Hepatocyte (in vitro differentiated cells): ENCODE measurements at regions not wholly inside any gene's neighbourhood (a gene's known extent, or its start where the extent isn't known, plus 50 kb on each side); places are given as distances from the start of the nearest gene placed in this dataset.

Experiments used
- DNase-seq: peaks from one replicate; pipeline ENCODE4 v3.0.0-alpha.2; 2016; ENCODE audit warnings: low spot score
- H2AFZ ChIP-seq: fragments of 200-600 bp; sonication (generic); 2 replicates; pipeline ENCODE4 v1.6.0; 2016; ENCODE audit warnings: antibody characterized with exemption, mild to moderate bottlenecking
- H3K27ac ChIP-seq: fragments of 200-600 bp; sonication (generic); 2 replicates; pipeline ENCODE4 v1.5.1; 2016; ENCODE audit warnings: mild to moderate bottlenecking
- H3K27me3 ChIP-seq: fragments of 200-600 bp; sonication (generic); 2 replicates; pipeline ENCODE4 v1.6.1; 2016
- H3K36me3 ChIP-seq: fragments of 200-600 bp; sonication (generic); replicated peaks from 2 replicates; pipeline ENCODE4 v1.5.1; 2016; ENCODE audit warnings: low read depth; ENCODE audit not compliant: insufficient read depth
- H3K4me1 ChIP-seq: fragments of 200-600 bp; sonication (generic); 2 replicates; pipeline ENCODE4 v1.5.1; 2016; ENCODE audit warnings: mild to moderate bottlenecking, moderate library complexity; ENCODE audit not compliant: insufficient read depth
- H3K4me2 ChIP-seq: fragments of 200-600 bp; sonication (generic); 2 replicates; pipeline ENCODE4 v1.6.0; 2016
- H3K4me3 ChIP-seq: fragments of 200-600 bp; sonication (generic); 2 replicates; pipeline ENCODE4 v1.5.1; 2016; ENCODE audit warnings: mild to moderate bottlenecking
- H3K79me2 ChIP-seq: fragments of 200-600 bp; sonication (generic); 2 replicates; pipeline ENCODE4 v1.6.0; 2017; ENCODE audit warnings: mild to moderate bottlenecking
- H3K9me2 ChIP-seq: fragments of 200-600 bp; sonication (generic); replicated peaks from 2 replicates; pipeline ENCODE4 v1.6.0; 2017; ENCODE audit warnings: mild to moderate bottlenecking; ENCODE audit not compliant: insufficient read depth
- H3K9me3 ChIP-seq: fragments of 200-600 bp; sonication (generic); 2 replicates; pipeline ENCODE4 v1.5.1; 2016; ENCODE audit warnings: low read depth, mild to moderate bottlenecking
- H4K20me1 ChIP-seq: fragments of 200-600 bp; sonication (generic); 2 replicates; pipeline ENCODE4 v1.6.0; 2016; ENCODE audit warnings: mild to moderate bottlenecking; ENCODE audit not compliant: insufficient read depth, poor library complexity, severe bottlenecking
- CTCF ChIP-seq: fragments of 200-600 bp; sonication (generic); IDR thresholded peaks from 2 replicates; pipeline ENCODE4 v1.5.1; 2016; ENCODE audit warnings: antibody characterized with exemption, mild to moderate bottlenecking; ENCODE audit not compliant: poor library complexity
- EZH2 ChIP-seq: fragments of 200-600 bp; sonication (generic); IDR thresholded peaks from 2 replicates; pipeline ENCODE4 v1.6.1; 2016; ENCODE audit warnings: antibody characterized with exemption, mild to moderate bottlenecking, borderline replicate concordance
- EZH2phosphoT487 ChIP-seq: fragments of 200-600 bp; sonication (generic); IDR thresholded peaks from one replicate; pipeline ENCODE4 v1.6.1; 2018; ENCODE audit warnings: antibody characterized with exemption, mild to moderate bottlenecking, low read depth, moderate library complexity; ENCODE audit not compliant: unreplicated experiment, severe bottlenecking
- WGBS: methylation state at CpG from one replicate; pipeline ENCODE4 v1.1.6; 2016; ENCODE audit warnings: low lambda C conversion rate; ENCODE audit errors: missing lambda C conversion rate; 5-methylcytosine and 5-hydroxymethylcytosine counted together

DNA sequence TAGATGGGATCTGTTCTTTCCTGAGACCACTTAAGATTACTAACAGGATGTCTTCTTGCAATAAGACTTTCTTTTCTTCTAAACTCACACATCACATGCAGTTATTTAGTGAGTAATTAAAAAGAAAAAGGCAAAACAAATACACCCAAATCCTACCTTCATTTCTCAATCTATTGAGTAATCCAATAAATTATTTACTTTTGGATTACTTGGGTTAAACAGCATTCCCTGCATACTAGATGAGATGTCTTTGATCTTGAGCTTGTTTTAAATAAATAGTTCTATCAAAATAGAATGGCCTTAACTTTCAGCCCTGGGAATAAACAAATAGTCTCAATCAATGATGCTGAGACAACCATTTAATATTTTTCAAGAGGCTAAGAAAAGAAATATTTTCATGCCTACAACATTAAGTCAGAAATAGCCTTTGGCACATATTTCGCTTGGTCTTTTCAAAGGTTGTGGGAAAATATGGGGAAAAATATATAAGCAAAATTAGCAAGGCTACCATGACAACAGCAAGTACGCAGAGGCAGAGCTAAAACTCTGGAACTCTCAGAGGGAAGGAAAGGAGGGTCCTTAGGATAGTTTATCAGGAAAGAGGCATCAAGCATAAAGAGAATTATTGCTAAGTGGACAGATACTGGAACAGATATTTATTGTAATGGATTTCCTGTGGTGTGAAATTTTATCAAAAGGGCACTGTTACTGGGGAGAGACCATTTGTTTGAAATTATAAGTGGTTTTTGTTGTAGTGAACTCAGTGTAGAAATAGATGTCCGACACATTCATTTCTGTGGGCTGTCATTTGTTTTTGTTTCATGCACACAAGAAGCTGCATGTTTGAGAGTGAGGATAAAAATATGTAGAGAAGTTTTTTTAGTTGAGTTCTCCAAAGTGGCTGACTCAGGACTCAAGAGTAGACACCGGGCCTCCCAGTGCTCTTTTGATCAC, 70.2 kb upstream of the CDH6 start:
- no peaks in the 10 kb centered on the region for H3K9me3 ChIP-seq
- no peak overlapping the region for H3K4me2 ChIP-seq
- no peak for TF ChIP-seq EZH2phosphoT487

DNA sequence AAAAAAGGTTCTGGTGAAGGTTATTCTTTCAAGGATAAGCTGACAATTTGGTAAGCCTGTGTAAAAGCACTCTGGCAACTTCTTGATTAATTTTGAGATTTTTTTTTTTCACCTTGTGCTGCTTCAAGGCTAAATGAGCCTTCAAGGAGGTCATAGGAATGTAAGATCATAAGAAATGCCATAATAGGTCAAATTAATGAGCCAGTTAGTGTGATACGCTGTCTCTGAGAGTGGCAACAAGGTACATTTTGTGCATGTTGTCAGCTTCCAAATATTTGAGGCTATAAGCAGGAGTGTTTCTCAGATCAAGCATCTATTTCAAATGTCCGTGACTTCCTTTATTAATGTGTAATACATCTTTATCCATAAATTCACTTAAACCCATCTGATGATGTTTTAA, 72.3 kb upstream of the CDH6 start:
- H3K9me2 ChIP-seq, result no peaks in the 10 kb centered on the region
- 94% methylated on average over 2 of the region's 2 CpGs for WGBS

More for the DNA sequence above, 70.2 kb upstream of the CDH6 start:
- H3K4me1 ChIP-seq, result peaks cover 3% of the 10 kb centered on the region
- no peak overlapping the region for H3K27ac ChIP-seq
- 78% methylated on average over 4 of the region's 4 CpGs for WGBS
- no peak for DNase-seq
- H4K20me1 ChIP-seq, result no peaks in the 10 kb centered on the region
- no peaks in the 10 kb centered on the region for H3K36me3 ChIP-seq
- H3K4me3 ChIP-seq, result no peak overlapping the region
- no peaks in the 10 kb centered on the region for H3K79me2 ChIP-seq
- H3K27me3 ChIP-seq, result no peaks in the 10 kb centered on the region
- no peak overlapping the region for H2AFZ ChIP-seq
- no peaks in the 10 kb centered on the region for H3K9me2 ChIP-seq

GRCh38 chr5:31120642-31120948, 72.9 kb upstream of the CDH6 start:
- Histone ChIP-seq H3K79me2 (no peaks in the 10 kb centered on the region), H2AFZ (no peak overlapping the region), H3K9me3 (no peaks in the 10 kb centered on the region), H3K4me1 (peaks cover 3% of the 10 kb centered on the region), H3K4me3 (no peak overlapping the region), H3K27me3 (no peaks in the 10 kb centered on the region), H3K4me2 (no peak overlapping the region), H4K20me1 (no peaks in the 10 kb centered on the region), H3K9me2 (no peaks in the 10 kb centered on the region), H3K36me3 (no peaks in the 10 kb centered on the region), H3K27ac (no peak overlapping the region)
- TF ChIP-seq EZH2 (no peak), CTCF (no peak), EZH2phosphoT487 (no peak)
- WGBS, result 92% methylated on average over 3 of the region's 3 CpGs
- no peak for DNase-seq

More for the DNA sequence above, 72.3 kb upstream of the CDH6 start:
- Histone ChIP-seq H3K9me3 (no peaks in the 10 kb centered on the region), H3K79me2 (no peaks in the 10 kb centered on the region), H3K4me1 (peaks cover 3% of the 10 kb centered on the region), H3K4me2 (no peak overlapping the region), H4K20me1 (no peaks in the 10 kb centered on the region), H3K27me3 (no peaks in the 10 kb centered on the region), H3K27ac (no peak overlapping the region), H3K36me3 (no peaks in the 10 kb centered on the region), H3K4me3 (no peak overlapping the region), H2AFZ (no peak overlapping the region)
- no peak for TF ChIP-seq CTCF
- TF ChIP-seq EZH2, result no peak
- TF ChIP-seq EZH2phosphoT487, result no peak
- no peak for DNase-seq

DNA sequence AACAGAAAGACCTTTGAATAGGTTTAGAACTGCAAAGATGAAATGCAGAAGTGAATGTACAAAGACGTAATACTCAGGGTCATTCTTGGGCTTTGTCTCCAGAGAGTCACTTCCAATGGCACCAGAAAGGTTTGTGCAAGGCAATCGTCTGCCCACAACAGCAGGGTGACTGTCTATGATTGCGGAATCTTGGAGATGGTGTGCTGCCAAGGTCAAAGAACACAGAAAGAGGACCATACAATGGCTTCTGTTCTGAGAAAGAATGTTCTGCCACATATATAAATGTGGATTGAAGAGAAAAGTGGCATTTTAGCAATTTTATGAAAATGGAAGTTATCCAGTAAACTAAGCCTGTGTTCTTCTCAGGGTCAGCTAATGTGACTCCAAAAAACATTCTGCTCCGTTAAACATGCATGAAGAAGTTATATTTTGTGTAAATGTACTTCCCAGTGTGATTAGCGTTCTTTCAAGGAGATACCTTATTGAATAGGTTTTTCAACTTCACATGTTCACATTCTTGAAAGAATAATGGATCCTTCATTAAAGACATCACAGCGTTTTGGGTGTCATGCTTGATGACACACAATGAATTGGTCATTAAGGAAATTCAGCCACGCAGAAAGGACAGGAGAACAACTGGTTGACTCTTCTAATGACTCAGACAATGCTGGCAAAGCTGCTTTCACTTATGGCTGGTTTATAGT, 73.4 kb upstream of the CDH6 start:
- no peaks in the 10 kb centered on the region for H3K79me2 ChIP-seq
- no peak for DNase-seq
- no peaks in the 10 kb centered on the region for H4K20me1 ChIP-seq
- no peaks in the 10 kb centered on the region for H3K9me3 ChIP-seq
- H3K27ac ChIP-seq, result no peak overlapping the region
- H3K36me3 ChIP-seq, result no peaks in the 10 kb centered on the region
- no peak overlapping the region for H3K4me2 ChIP-seq
- H2AFZ ChIP-seq, result no peak overlapping the region
- H3K4me3 ChIP-seq, result no peak overlapping the region
- 92% methylated on average over 7 of the region's 7 CpGs for WGBS
- H3K9me2 ChIP-seq, result no peaks in the 10 kb centered on the region
- H3K27me3 ChIP-seq, result no peaks in the 10 kb centered on the region
- TF ChIP-seq EZH2, result no peak
- TF ChIP-seq CTCF, result no peak
- TF ChIP-seq EZH2phosphoT487, result no peak
- peaks cover 3% of the 10 kb centered on the region for H3K4me1 ChIP-seq
